ENCODE measurements at regions not wholly inside any gene's neighbourhood (a gene's known extent, or its start where the extent isn't known, plus 50 kb on each side); places are given as distances from the start of the nearest gene placed in this dataset.
A peak's percentile ranks its signal among the peaks of the same experiment; 100 is the strongest.

- no peak for DNase-seq (ENCODE audit: low spot score)
- no peak for TF ChIP-seq CTCF (IDR thresholded peaks at IDR 0.05; ENCODE audit: unreplicated experiment)
- H3K27me3 Mint-ChIP-seq (ENCODE audit: unreplicated experiment): peaks cover 3% of the 10 kb centered on the region
- peaks cover 26% of the 10 kb centered on the region for H3K36me3 Mint-ChIP-seq (ENCODE audit: low read depth, unreplicated experiment)
- H3K27ac Mint-ChIP-seq (ENCODE audit: unreplicated experiment): no peak overlapping the region
- H3K9me3 Mint-ChIP-seq (ENCODE audit: unreplicated experiment): no peaks in the 10 kb centered on the region
- H3K4me1 Mint-ChIP-seq (ENCODE audit: unreplicated experiment): peaks cover 36% of the 10 kb centered on the region
- H3K4me3 Mint-ChIP-seq (ENCODE audit: unreplicated experiment): no peak overlapping the region
Observed at GRCh38 chr1:223007935-223008334, 135.1 kb downstream of the TLR5 start.

- H3K27ac Mint-ChIP-seq (ENCODE audit: unreplicated experiment): no peak overlapping the region
- peaks cover 27% of the 10 kb centered on the region for H3K36me3 Mint-ChIP-seq (ENCODE audit: low read depth, unreplicated experiment)
- no peaks in the 10 kb centered on the region for H3K9me3 Mint-ChIP-seq (ENCODE audit: unreplicated experiment)
- H3K27me3 Mint-ChIP-seq (ENCODE audit: unreplicated experiment): peaks cover 3% of the 10 kb centered on the region
- no peak overlapping the region for H3K4me3 Mint-ChIP-seq (ENCODE audit: unreplicated experiment)
- H3K4me1 Mint-ChIP-seq (ENCODE audit: unreplicated experiment): peaks cover 37% of the 10 kb centered on the region
- TF ChIP-seq CTCF (IDR thresholded peaks at IDR 0.05; ENCODE audit: unreplicated experiment): no peak
- no peak for DNase-seq (ENCODE audit: low spot score)
Observed at GRCh38 chr1:223008808-223009207, 134.2 kb downstream of the TLR5 start.

DNA sequence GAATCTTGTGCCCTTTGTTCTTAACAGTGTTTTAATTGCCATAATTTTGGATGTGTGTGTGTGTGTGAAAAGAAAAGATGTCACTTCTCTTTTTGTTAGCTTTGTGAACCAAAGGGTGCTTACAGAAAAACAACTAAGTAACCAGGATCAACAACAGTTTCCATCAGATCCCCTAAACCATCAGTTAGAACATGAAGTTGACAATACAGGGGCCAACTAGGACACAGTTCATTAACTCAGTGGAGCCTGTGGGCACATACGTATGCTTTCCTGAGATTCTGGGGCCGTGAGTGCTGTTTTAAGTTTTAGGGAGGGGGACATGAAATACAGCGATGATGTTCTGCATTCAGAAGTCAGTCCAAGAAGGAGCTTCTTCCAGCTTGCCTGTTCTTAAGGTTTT lies 133.6 kb downstream of the TLR5 start:
- H3K27me3 Mint-ChIP-seq (ENCODE audit: unreplicated experiment): peaks cover 3% of the 10 kb centered on the region
- peaks cover 29% of the 10 kb centered on the region for H3K36me3 Mint-ChIP-seq (ENCODE audit: low read depth, unreplicated experiment)
- TF ChIP-seq CTCF (IDR thresholded peaks at IDR 0.05; ENCODE audit: unreplicated experiment): no peak
- no peaks in the 10 kb centered on the region for H3K9me3 Mint-ChIP-seq (ENCODE audit: unreplicated experiment)
- H3K4me1 Mint-ChIP-seq (ENCODE audit: unreplicated experiment): peaks cover 42% of the 10 kb centered on the region
- no peak for DNase-seq (ENCODE audit: low spot score)
- H3K4me3 Mint-ChIP-seq (ENCODE audit: unreplicated experiment): no peak overlapping the region
- H3K27ac Mint-ChIP-seq (ENCODE audit: unreplicated experiment): peak overlapping the region; percentile 16

- Mint-ChIP-seq H3K9me3 (ENCODE audit: unreplicated experiment) (no peaks in the 10 kb centered on the region), H3K27me3 (ENCODE audit: unreplicated experiment) (peaks cover 6% of the 10 kb centered on the region), H3K4me3 (ENCODE audit: unreplicated experiment) (no peak overlapping the region), H3K27ac (ENCODE audit: unreplicated experiment) (peak overlapping the region; percentile 48), H3K4me1 (ENCODE audit: unreplicated experiment) (peaks cover 52% of the 10 kb centered on the region), H3K36me3 (ENCODE audit: low read depth, unreplicated experiment) (peaks cover 20% of the 10 kb centered on the region)
- no peak for DNase-seq (ENCODE audit: low spot score)
- TF ChIP-seq CTCF (IDR thresholded peaks at IDR 0.05; ENCODE audit: unreplicated experiment): no peak
Observed at GRCh38 chr1:223010582-223011504, 132.2 kb downstream of the TLR5 start.

DNA sequence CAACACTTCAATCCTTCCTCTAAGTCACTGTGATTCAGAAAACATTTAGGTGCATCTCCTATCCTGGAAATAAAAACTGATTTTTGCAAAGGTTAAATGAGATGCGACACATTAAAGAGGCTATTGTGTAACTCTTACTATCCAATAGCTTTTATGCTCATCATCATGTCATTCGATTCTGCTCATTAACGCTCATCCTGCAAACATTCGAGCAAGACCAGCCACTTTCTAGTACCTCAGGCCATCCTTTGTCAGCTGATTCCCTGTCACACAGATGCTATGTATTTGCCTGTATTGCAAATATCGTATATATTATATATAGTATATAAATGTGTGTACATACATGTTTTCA lies 131.6 kb downstream of the TLR5 start:
- no peak for DNase-seq (ENCODE audit: low spot score)
- Mint-ChIP-seq H3K4me3 (ENCODE audit: unreplicated experiment) (no peak overlapping the region), H3K36me3 (ENCODE audit: low read depth, unreplicated experiment) (peaks cover 22% of the 10 kb centered on the region), H3K9me3 (ENCODE audit: unreplicated experiment) (no peaks in the 10 kb centered on the region), H3K4me1 (ENCODE audit: unreplicated experiment) (peaks cover 58% of the 10 kb centered on the region), H3K27me3 (ENCODE audit: unreplicated experiment) (peaks cover 6% of the 10 kb centered on the region), H3K27ac (ENCODE audit: unreplicated experiment) (no peak overlapping the region)
- TF ChIP-seq CTCF (IDR thresholded peaks at IDR 0.05; ENCODE audit: unreplicated experiment): no peak
